GM19455 (cell line): ENCODE measurements at regions not wholly inside any gene's neighbourhood (a gene's known extent, or its start where the extent isn't known, plus 50 kb on each side); places are given as distances from the start of the nearest gene placed in this dataset.
"Not testable (repeated sequence)": the region's sequence is repeated elsewhere in the genome, so short reads cannot be mapped to it uniquely, and the experiment has no call there.

ENCODE experiments used
- ATAC-seq: cut with Tn5 transposase; IDR thresholded peaks from one replicate; pipeline ENCODE4 v1.9.1; 2021; ENCODE audit not compliant: unreplicated experiment

GRCh38 chr11:127795326-127795725 is 792.0 kb downstream of the ETS1 start:
- ATAC-seq, result no peak

GRCh38 chr11:127791844-127792243 is 791.3 kb upstream of the KIRREL3 start:
- no peak for ATAC-seq

DNA sequence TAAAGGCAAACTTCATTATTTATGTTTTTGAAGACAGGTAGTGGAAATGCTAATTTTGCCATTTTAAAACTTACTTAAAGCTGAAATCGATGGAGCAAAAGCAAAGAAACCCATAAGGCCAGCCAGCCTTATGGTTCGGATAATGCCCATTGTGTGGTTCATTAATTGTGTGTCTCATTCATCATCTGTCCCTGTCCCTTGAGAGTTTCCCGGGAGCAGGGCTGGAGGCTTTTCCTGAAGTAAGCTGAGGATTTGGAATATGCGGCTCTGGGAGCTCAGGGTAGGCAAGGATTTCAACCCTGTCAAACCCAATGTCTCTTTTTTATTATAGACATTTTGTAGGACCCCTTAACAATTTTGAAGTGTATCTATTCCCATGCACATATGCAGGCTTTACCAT is 790.0 kb upstream of the KIRREL3 start:
- ATAC-seq, result no peak

DNA sequence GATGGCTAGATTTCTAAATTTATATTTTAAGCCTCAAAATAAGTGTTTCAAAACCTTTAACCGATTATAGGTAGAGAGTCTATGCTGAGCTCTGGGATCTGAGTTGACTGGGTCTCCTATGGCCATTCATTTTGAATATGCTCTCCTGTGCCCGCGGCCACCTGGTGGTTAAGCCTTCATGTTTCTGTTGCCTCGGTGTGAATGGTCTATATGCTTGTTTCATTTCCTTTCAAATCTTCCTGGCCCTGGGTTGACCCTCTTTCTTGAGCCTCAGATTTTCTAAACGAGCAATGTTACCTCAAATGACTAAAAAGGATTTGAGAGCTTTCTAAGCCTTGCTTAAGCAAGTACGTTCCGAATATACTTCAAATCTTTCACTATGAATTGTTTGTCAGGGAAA is 789.4 kb upstream of the KIRREL3 start:
- ATAC-seq, result no peak

DNA sequence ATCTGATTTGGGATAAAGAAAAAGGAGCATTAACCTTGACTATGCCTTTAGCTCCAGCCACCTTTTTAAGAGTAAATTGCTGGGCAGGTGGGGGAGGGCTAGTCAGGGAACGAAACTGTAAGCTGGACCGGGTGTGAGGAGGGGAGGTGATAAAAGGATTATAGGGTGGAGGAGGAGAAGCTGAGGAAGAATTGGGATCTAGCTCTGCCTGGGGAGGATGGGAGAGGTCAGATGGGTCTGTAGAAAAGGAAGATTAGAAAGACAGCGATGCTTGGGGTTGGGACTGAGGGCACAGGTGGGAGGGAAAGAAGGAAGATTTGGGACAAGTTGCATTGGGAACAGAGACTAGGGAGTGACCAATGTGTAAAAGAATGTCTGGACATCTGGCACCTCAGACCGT is 772.4 kb upstream of the KIRREL3 start:
- not testable (repeated sequence) for ATAC-seq

DNA sequence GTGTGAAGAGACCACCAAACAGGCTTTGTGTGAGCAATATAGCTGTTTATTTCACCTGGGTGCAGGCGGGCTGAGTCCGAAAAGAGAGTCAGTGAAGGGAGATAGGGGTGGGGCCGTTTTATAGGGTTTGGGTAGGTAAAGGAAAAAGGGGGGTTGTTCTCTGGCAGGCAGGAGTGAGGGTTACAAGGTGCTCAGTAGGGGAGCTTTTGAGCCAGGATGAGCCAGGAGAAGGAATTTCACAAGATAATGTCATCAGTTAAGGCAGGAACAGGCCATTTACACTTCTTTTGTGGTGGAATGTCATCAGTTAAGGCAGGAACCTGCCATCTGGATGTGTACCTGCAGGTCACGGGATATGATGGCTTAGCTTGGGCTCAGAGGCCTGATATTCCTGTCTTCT is 768.4 kb upstream of the KIRREL3 start:
- not testable (repeated sequence) for ATAC-seq

- ATAC-seq, result no peak
Measured at GRCh38 chr11:127766734-127767133, 766.2 kb upstream of the KIRREL3 start.

DNA sequence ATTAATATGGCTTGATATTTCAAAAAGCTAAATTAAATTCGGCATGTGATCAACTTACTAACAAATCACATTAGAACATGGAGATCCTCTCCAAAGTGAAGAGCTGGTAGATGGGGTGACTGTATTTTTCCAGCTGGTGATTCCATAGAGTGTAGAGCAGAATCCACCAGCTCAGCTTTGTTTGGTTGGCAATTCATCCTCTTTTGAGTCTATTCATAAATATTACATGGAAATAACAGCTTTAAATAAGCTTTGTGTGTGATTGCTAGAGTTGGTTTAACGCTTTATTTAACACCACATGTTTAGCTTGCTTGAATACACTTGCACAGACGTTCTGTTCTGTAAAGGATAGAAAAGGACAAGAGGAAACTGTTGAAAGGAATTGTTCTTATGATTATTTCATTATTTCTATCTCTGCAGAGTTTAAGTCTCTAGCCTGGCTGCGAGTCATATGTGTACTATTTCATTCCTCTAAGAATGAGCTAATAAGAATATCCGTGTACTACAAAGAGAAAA is 738.3 kb upstream of the KIRREL3 start:
- no peak for ATAC-seq

DNA sequence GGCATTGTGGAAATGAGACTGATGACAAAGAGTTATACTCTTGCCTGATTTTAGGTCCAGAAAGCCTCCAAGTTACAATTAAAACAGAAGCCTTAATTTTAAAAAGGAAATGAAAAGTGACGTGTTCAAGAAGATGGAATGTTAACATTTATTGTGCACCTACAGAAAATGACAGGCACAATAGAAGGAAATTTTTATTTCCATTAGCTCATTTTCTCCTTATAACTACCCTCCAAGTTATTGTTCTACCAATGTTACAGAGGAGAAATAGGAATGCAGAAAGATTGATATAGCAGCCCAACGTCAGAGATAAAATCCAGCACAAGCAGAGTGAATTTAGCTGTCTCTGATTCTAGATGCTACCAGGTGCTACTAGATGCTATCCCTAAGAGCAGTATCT is 736.9 kb upstream of the KIRREL3 start:
- ATAC-seq, result no peak

DNA sequence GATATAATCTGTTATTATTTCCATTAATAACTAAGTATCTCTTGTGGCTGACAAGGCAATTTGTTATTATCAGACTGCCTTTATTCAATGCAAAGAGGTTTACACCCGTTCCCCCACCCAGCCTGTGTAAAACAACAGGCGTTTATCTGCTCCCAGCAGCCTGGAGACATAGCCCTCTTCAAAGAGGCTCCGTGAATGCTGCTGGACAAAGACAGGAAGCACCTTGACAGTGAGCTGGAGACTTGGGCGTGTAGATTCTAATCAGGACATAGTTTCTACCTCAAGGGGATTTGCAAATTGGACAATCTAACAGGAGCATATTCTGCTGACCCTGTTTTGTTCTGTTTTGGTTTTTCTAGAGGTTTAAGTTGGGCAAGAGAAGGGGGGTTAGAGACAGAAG is 733.0 kb upstream of the KIRREL3 start:
- no peak for ATAC-seq

GRCh38 chr11:127726367-127726766 is 725.8 kb upstream of the KIRREL3 start:
- no peak for ATAC-seq

- no peak for ATAC-seq
Measured at GRCh38 chr11:127723714-127724113, 723.1 kb upstream of the KIRREL3 start.

GRCh38 chr11:127713226-127713625 is 712.7 kb upstream of the KIRREL3 start:
- no peak for ATAC-seq

GRCh38 chr11:127711748-127712147 is 711.2 kb upstream of the KIRREL3 start:
- ATAC-seq, result no peak

DNA sequence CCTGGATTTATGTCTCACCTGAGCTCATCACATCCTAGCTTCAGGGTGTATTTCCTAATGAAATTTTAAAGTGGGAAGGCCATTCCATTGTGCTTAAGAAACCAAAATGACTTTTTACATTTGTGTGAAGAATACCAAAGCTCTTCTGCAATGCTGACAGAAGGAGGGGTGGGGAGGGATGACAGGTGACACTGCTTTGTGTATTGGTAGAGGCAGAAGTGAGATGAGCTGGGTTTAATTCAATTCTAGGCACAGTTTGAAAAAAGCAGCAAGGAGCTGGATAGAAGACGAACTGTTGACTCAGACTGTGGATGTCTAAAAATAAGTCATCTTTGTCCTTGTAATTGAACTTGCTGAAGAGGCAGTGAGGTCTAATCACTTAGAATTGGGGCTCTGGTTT is 710.3 kb upstream of the KIRREL3 start:
- no peak for ATAC-seq

GRCh38 chr11:127709960-127710359 is 709.4 kb upstream of the KIRREL3 start:
- no peak for ATAC-seq

DNA sequence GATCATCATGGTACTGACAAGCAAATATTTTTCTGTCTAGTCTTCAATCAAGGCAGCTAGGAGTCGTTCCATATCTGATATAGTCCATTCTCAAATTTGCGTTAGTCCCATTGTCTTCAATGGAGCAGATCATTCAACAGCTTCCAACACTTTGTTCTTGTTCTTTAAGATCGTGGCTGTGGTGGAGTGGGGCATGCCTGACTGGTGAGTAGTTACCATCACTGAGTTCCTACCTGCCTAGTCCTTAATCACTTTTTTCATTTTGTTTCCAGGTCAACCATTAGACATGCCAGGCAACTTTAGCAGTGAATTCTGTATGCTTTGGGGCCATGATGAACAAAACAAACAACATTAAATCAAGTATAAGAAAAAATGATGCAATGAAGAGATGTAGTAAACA is 693.1 kb upstream of the KIRREL3 start:
- ATAC-seq, result no peak

DNA sequence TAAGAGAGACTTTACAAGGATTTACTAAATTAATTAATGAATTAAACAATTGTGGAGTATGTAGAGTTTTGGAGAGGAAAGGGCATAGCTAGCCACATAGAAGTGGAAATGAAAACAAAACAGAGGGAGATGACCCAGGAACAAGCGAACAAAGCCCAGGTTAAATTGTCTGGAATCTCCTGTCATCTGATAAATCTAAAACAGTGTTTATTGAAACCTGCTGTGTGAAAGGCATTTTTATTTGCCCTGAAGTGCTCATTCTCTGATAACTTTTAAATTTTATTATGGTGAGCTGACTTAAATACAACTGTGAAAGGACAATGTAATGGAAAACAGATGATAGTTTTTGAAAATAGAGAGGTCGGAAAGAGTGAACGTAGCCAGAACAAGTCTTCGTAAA is 682.8 kb upstream of the KIRREL3 start:
- ATAC-seq, result no peak

GRCh38 chr11:127679816-127680545 is 679.4 kb upstream of the KIRREL3 start:
- ATAC-seq, result no peak

GRCh38 chr11:127678631-127679030 is 678.1 kb upstream of the KIRREL3 start:
- no peak for ATAC-seq

- no peak for ATAC-seq
Measured at GRCh38 chr11:127677660-127678425, 677.3 kb upstream of the KIRREL3 start.

- no peak for ATAC-seq
Measured at GRCh38 chr11:127675581-127675980, 675.0 kb upstream of the KIRREL3 start.
